Stomach (tissue), 8 donors: ENCODE measurements at regions not wholly inside any gene's neighbourhood (a gene's known extent, or its start where the extent isn't known, plus 50 kb on each side); places are given as distances from the start of the nearest gene placed in this dataset.

Experiments used
- DNase-seq, 2 donors: peaks; one replicate each; pipeline versions ENCODE4 v3.0.0 to v3.0.0-alpha.2; 2013 to 2019
- H3K27ac ChIP-seq, 5 donors: fragments of 200-600 bp in 4 of 5; sonication (generic) in 4 of 5; one replicate each; pipeline ENCODE4 v1.5.1; 2013 to 2019; ENCODE audit warnings: mild to moderate bottlenecking in 1 of 5, moderate library complexity in 1 of 5
- H3K27me3 ChIP-seq, 3 donors: fragments of 200-600 bp; sonication (generic); one replicate each; pipeline ENCODE4 v1.5.1; 2017 to 2019; ENCODE audit warnings: mixed run types in 1 of 3
- H3K36me3 ChIP-seq, 4 donors: fragments of 200-600 bp; sonication (generic); 1 replicate in 3 of 4; 2 replicates in 1 of 4; pipeline ENCODE4 v1.5.1; 2016 to 2019
- H3K4me1 ChIP-seq, 4 donors: fragments of 200-600 bp; sonication (generic); one replicate each; pipeline ENCODE4 v1.5.1; 2016 to 2019
- H3K4me3 ChIP-seq, 4 donors: fragments of 200-600 bp; sonication (generic) in 3 of 4; one replicate each; pipeline ENCODE4 v1.5.1; 2016 to 2019; ENCODE audit warnings: mild to moderate bottlenecking in 1 of 4
- H3K9me3 ChIP-seq, 4 donors: fragments of 200-600 bp; sonication (generic); one replicate each; pipeline ENCODE4 v1.5.1; 2016 to 2019
- EP300 ChIP-seq: sonication (generic); formaldehyde crosslinking; IDR thresholded peaks from one replicate; pipeline ENCODE4 v1.6.1; 2017; ENCODE audit warnings: antibody characterized with exemption
- POLR2A ChIP-seq, 4 donors: fragments of 450-650 bp; IDR thresholded peaks; one replicate each; pipeline ENCODE4 v1.6.1; 2016; ENCODE audit warnings: antibody characterized with exemption in 4 of 4, control low read depth in 2 of 4, mild to moderate bottlenecking in 1 of 4, moderate library complexity in 1 of 4
- POLR2AphosphoS5 ChIP-seq, 3 donors: sonication (generic); formaldehyde crosslinking; IDR thresholded peaks; one replicate each; pipeline ENCODE4 v1.6.1; 2016; ENCODE audit warnings: antibody characterized with exemption in 3 of 3
- WGBS, 5 donors: extraction: QIAGEN DNeasy Blood & Tissue Kit in 3 of 5; methylation state at CpG; one replicate each; pipeline versions ENCODE4 v1.1.5 to v1.1.7; 2013 to 2018; 5-methylcytosine and 5-hydroxymethylcytosine counted together
- intact Hi-C: fragments of 100-400 bp; cut with DNase I; formaldehyde crosslinking; loops from one replicate; pipeline ENCODE4 v1.15.1; 2023; ENCODE audit warnings: low total_unique reads
- TF ChIP-seq, protein P1 (sequence below), 7 experiments: fragments of 450-650 bp in 4 of 7; fragments of 200-600 bp in 3 of 7; sonication (generic) in 3 of 7; IDR thresholded peaks; one replicate each; pipeline ENCODE4 v1.5.1; 2016 to 2019; ENCODE audit warnings: antibody characterized with exemption in 7 of 7, control low read depth in 2 of 7, mild to moderate bottlenecking in 1 of 7
- donor health status: healthy with polysubstance abuse.
- donor health status: Bipolar disorder and iron deficiency.
- donor health status: healthy.

DNA sequence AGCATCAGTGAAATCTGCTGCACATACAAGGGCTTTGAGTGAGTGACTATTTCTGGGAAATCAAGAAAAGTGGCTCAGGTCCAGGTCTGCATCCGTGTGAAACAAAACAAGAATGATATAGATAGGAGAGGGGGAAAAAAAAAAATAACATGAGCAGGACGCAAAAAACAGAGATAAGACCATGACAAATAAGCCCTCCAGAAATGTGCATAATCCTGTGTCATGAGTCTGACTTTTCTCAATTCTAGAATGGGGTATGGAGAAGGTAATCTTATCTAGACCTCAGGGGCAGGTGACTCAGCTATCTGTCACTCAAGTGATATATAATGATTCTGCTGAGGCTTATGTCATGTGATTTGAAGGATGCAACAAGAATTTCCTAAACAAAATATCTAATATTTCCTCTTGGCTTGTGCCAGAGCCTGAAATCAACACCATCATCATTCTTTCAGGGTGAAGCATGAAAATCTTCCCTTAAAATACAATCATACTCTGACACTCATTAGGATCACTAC, 250.0 kb downstream of the PHLDA1 start:
- no peak for TF ChIP-seq EP300
- TF ChIP-seq, protein P1, sequence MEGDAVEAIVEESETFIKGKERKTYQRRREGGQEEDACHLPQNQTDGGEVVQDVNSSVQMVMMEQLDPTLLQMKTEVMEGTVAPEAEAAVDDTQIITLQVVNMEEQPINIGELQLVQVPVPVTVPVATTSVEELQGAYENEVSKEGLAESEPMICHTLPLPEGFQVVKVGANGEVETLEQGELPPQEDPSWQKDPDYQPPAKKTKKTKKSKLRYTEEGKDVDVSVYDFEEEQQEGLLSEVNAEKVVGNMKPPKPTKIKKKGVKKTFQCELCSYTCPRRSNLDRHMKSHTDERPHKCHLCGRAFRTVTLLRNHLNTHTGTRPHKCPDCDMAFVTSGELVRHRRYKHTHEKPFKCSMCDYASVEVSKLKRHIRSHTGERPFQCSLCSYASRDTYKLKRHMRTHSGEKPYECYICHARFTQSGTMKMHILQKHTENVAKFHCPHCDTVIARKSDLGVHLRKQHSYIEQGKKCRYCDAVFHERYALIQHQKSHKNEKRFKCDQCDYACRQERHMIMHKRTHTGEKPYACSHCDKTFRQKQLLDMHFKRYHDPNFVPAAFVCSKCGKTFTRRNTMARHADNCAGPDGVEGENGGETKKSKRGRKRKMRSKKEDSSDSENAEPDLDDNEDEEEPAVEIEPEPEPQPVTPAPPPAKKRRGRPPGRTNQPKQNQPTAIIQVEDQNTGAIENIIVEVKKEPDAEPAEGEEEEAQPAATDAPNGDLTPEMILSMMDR (IDR thresholded peaks at IDR 0.05): no peak
- no peak for TF ChIP-seq POLR2AphosphoS5 (IDR thresholded peaks at IDR 0.05)
- no peak for TF ChIP-seq POLR2A (IDR thresholded peaks at IDR 0.05)
- H3K27me3 ChIP-seq: no peaks in the 10 kb centered on the region
- no peaks in the 10 kb centered on the region for H3K36me3 ChIP-seq
- intact Hi-C loops: no loop called here
- H3K4me1 ChIP-seq: peaks cover 8 to 18% (median 14%) of the 10 kb centered on the region in 4 donors
- WGBS, 5 donors: 22 to 34% (median 30%) methylated on average over 2 of the region's 2 CpGs
- H3K27ac ChIP-seq: no peak overlapping the region
- peak in 1 of 2 donors; percentile 39 for DNase-seq
- H3K9me3 ChIP-seq: no peaks in the 10 kb centered on the region
- H3K4me3 ChIP-seq: no peak overlapping the region

DNA sequence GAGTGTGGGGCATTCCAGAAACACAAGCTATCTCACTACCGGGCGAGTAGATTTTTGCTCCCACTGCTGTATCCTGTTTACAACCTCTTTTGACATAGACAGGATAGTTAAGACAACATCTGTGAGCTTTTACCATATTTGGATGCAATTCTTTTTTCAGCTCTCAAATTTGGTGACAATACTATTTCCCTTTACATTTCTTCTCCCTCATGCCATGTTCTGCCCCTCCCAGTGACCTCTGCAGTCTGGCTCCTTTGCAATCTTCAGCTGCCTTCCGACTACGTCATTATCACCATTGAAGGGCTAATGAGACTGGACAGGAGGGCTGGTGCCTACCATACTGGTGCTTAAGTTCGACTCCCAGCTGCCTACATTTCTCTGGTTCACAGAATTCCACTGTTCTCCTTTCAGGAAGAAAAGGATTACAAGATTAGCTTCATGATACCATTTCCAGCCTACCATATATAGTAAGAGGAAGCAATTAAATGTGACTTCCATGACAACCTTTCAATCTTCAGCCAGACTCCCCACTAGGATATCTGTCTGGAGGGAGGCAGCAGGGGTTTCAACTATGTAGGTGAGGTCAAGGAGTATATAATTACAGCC, 251.6 kb downstream of the PHLDA1 start:
- Histone ChIP-seq H3K27me3 (no peaks in the 10 kb centered on the region), H3K27ac (no peak overlapping the region), H3K9me3 (no peaks in the 10 kb centered on the region), H3K4me3 (no peak overlapping the region), H3K36me3 (no peaks in the 10 kb centered on the region), H3K4me1 (peaks cover 8 to 16% (median 12%) of the 10 kb centered on the region in 4 donors)
- TF ChIP-seq, protein P1 (IDR thresholded peaks at IDR 0.05): no peak
- no peak for TF ChIP-seq EP300
- no peak for TF ChIP-seq POLR2A (IDR thresholded peaks at IDR 0.05)
- no peak for TF ChIP-seq POLR2AphosphoS5 (IDR thresholded peaks at IDR 0.05)
- no peak for DNase-seq
- WGBS, 5 donors: 75 to 82% (median 81%) methylated on average over 5 of the region's 5 CpGs
- intact Hi-C loops: no loop called here

DNA sequence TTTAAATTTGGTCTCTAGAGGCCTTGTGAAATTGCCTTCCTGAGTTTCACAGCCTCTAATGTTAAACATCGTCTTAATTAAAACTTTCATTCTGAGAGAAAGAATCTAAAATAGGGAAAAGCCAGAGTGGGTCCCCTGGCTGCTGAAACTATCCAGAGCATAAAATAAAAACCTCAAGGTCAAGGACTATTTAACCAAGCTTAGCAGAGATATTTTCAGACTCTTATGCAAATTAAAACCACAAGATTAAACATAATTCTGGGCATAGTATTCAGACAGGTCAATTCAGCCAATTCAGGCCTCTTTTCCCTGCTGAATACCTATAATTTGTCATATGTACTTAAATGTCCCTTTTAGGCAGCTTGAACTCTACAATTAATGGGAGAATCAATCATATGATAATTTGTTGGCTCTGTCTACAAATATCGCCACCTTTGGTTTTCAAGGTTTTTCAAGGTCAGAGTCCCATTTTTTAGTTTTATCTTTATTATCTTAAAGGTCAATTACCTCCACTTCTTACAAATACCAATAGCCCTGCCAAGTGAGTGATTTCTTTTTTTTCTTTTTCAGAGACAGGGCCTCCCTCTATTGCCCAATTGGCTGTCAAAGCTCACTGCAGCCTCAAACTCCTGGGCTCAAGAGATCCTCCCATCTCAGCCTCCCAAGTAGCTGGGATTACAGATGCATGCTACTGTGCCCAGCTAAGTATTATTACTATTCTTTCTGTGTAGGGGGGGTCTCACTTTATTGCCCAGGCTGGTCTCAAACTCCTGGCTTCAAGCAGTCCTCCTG, 257.1 kb downstream of the PHLDA1 start:
- Histone ChIP-seq H3K27ac (peak overlapping the region in 3 of 5 donors; percentile 11 to 56 (median 50)), H3K27me3 (no peaks in the 10 kb centered on the region), H3K4me1 (peaks cover 0 to 11% (median 2%) of the 10 kb centered on the region in 4 donors), H3K9me3 (no peaks in the 10 kb centered on the region), H3K36me3 (no peaks in the 10 kb centered on the region), H3K4me3 (no peak overlapping the region)
- intact Hi-C loops: no loop called here
- no peak for DNase-seq
- 34 to 55% (median 41%) methylated on average over 2 of the region's 2 CpGs for WGBS, 5 donors
- TF ChIP-seq EP300 (no peak), POLR2AphosphoS5 (IDR thresholded peaks at IDR 0.05) (no peak), POLR2A (IDR thresholded peaks at IDR 0.05) (no peak)
- TF ChIP-seq, protein P1 (IDR thresholded peaks at IDR 0.05): no peak

DNA sequence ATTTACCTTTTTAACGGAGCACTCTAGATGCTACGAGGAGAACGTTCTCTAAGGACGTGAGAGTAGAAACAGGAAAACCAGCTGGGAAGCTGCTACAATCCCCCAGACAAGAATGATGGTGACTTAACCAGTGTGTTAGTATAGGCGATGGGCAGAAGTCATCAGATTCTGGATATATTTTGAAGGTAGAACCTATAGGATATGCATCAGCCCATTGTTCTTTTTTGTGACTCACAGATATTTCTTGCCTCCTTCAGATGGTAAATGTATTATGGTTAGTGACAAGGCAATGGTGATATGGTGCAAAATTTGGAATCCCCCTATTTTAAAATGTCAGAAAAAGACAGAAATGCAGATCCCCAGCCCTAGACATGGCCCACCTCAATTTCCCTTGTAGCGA, 258.2 kb downstream of the PHLDA1 start:
- Histone ChIP-seq H3K27ac (no peak overlapping the region), H3K4me1 (peaks cover 0 to 11% (median 2%) of the 10 kb centered on the region in 4 donors), H3K27me3 (no peaks in the 10 kb centered on the region), H3K4me3 (no peak overlapping the region), H3K9me3 (no peaks in the 10 kb centered on the region), H3K36me3 (no peaks in the 10 kb centered on the region)
- intact Hi-C loops: no loop called here
- WGBS, 5 donors: 88 to 98% (median 95%) methylated on average over 6 of the region's 6 CpGs
- TF ChIP-seq POLR2A (IDR thresholded peaks at IDR 0.05): no peak
- TF ChIP-seq EP300: no peak
- TF ChIP-seq, protein P1 (IDR thresholded peaks at IDR 0.05): no peak
- no peak for TF ChIP-seq POLR2AphosphoS5 (IDR thresholded peaks at IDR 0.05)
- DNase-seq: no peak
